Germinal center (tissue), 1 donor: ENCODE measurements at regions not wholly inside any gene's neighbourhood (a gene's known extent, or its start where the extent isn't known, plus 50 kb on each side); places are given as distances from the start of the nearest gene placed in this dataset.
"Not testable (repeated sequence)": the region's sequence is repeated elsewhere in the genome, so short reads cannot be mapped to it uniquely, and the experiment has no call there.

Source experiments
- DNase-seq: peaks from one replicate; pipeline ENCODE4 v3.0.0; 2012; ENCODE audit warnings: mixed read lengths, low spot score

DNA sequence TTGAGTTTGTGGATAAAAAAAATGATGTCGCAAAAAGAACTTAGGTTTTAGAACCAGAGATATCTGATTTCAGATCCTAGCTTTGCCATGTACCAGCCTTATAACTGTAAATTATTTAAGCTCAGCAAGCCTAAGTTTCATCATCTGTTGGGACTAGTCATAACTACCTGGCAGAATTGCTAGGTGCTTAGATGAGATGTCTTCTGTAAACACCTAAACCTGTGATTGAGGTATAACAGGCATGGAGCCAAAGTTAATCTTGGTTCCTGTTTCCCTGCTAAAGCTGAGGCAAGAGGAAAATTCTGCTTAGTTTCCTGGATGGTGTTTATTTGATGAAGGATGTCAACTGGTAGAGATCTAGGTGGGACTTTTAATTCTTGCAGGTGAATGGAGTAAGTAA lies 331.3 kb upstream of the RBMS3 start:
- DNase-seq = no peak

DNA sequence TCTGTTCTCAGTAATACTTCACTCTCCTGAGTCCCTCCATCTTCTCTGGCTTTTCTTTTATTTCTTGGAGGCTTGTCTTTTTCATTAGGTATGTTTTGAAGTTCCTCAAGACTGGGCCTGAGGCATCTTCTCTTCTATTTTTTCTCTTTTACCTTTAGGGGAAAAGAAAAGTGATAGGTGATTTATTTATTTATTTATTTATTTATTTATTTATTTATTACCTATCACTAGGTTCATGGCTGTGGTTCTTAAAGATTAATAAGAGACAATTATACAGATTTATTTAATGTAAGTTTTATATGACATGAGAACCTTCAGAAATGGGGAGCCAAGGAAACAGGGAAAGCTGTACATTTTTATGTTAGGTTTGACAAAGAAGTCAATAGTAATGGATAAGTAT lies 330.3 kb upstream of the RBMS3 start:
- no peak for DNase-seq

DNA sequence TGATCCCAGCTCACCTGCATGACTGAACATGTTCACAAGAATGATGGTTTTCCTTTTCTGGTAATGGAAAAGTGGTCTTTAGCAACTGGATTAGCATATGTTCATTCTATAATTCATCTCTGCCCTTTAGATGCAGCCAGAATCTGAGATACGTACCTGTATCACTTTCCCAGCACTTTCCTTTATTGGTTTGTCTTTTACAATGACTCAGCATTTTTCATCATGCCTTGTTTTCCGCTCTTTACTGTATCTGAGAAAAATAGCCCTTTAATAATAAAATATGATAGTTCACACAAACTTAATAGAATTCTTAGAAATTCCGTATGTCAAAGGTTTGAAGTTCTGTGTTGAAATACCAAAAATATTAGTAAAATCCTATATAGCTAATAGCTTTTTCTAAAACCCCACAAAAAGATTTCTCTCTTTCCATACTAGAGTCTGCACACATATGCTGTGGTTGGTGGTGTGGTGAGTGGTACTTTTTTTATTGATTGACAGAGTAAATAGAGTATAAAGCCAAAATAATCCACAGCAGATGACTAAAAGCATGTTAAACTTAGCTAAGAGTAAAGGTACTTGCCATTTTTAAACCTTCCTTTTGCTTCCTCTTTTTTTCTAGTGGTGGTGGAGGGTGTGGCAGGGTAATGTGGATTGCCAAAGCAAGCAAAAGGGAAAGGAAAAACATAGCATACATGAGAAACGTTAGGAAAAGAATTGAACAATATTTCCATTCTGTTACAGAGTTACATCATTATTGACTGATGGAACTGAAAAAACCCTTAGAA lies 328.9 kb upstream of the RBMS3 start:
- DNase-seq = no peak

DNA sequence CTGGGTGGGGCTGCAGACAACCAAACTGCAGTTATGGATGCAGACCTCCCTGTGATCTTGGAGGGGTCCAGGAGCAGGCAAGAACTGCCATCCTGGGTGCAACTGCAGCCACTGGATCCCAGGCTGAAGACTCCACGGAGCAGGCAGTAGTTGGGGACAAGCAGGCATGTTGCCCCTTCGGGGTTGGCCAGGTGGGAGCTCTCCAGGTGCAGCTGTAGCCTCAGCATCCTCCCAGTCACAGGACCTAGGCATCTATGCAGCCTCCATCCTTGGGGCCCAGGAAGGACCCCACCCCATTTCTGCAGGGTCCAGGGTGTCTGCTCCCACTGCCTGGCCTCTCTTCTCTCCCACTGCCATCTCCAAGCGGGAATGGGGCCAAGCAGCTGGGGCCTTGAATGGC lies 322.2 kb upstream of the RBMS3 start:
- DNase-seq = no peak

DNA sequence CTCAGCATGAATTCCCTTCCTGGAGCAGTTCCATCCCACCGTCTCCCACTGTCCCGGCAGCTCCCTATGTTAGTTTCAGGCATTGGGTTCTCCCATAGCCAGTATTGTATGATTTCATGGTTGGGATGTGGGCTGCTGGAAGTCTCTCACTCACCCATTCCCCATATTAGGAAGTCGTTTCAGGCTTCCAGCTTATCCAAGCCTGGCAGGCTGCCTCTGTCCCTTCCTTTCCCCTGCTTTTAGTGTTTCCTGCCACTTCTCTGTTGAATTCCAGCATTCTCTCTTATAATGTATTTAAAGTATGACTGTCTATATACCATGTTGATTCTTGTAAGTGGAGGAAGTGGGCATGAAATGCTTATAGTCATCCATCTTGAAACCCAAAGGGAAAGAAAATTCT lies 309.7 kb upstream of the RBMS3 start:
- DNase-seq = no peak

DNA sequence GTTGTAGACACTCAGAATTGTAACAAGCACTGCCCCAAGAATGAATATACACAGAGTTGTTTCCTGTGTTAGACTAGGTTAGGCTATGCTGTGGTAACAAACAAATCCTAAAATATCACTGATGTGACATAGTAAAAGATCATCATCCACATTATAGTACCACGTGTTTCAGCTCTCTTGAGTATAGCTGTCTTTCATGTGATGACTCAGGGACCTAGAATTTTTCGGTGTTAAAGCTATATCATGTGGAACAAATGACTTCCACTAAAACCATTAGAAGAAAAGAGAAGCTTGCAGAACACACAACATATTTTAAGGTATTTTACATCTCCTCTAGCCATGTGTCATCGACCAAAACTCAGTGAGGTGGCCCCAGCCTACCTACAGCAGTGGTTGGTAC lies 307.9 kb upstream of the RBMS3 start:
- DNase-seq = no peak

DNA sequence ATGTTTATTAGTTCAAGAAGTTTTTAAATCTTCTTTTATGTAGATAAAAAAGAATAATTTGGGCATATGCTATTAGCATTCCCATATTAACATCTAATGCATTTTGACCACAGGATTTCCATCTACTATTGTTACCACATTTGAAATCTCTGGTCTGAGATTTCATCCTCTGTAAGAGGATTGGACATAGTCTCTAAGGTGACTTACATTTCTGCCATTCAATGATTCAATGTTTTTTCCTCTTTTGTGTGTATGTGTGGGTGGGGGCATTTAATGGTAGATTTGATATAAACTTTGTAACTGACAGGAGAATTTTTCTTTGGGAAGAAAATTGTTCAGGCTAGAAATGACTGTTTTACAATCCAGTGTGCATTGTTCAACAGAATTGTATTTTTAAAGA lies 307.3 kb upstream of the RBMS3 start:
- no peak for DNase-seq

DNA sequence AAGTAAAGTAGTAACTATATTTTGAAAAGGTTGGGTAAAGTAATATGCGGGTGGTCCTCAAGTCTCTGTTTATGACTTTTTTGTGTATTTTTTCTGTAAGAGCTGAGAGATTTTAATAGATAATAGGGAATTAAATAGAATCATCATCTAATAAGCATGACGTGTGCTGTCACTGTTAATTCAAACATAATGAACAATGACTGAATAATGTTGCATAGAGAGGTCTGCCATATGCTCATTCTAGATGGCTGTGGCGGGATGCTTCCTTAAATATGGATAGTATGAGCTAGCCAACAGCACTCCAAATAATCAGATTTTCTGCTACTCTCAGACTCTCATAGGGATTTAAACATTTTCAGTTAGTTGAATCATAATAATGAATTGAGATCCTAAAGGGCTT lies 302.8 kb upstream of the RBMS3 start:
- no peak for DNase-seq

DNA sequence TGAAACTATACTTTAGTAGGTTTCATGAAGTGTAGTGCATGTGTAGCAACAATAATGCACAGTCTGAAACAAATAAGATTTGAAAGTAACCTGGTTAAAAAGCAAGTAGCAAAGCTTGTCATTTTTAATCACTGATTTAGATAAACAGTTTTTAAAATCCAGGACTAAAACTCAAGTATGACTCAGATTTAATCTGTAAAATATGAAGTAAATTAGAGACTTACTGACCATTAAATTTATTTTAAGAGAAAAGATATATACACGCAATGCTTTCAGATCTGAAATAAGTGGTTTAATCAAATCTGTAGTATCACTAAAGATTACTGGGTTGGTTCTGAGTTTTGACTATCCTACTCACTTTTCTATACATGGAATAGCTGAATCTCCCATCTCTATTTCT lies 300.7 kb upstream of the RBMS3 start:
- DNase-seq = no peak

DNA sequence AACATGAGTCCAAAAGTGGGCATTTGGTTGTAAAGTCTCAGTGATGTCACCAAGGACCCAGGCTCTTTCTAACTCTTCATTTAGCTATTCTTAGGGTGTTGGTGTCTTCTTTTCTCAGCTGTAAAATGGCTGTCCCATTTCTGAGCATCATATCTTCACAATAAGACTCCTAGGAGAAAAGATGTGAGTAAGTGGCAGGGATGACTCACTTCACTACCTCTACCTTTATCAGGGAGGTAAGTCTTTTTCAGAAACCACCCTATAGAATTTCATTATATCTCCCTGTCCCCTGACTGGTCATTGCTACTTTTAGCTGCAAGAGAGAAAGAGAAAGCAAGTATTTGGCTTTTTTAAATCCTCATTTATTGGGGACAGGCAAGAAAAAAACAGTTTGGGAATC lies 300.2 kb upstream of the RBMS3 start:
- no peak for DNase-seq

DNA sequence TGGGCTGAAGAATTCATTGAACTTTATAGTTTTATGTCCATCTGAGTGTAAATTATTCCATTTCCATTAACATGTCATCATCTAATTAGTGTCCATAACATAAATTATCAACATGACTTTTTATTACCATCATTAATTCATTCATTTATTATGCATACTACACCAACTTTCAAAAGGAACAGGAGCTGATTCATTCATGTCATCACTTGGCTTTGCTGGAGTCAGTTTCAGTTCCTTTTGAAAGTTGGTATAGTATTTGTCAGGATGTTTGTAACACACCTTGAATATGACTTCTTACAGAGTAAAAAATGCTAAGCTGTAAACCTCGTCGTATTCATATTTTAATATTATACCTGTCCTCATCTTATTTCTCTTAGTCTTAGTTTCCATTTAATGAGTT lies 298.0 kb upstream of the RBMS3 start:
- DNase-seq = no peak

DNA sequence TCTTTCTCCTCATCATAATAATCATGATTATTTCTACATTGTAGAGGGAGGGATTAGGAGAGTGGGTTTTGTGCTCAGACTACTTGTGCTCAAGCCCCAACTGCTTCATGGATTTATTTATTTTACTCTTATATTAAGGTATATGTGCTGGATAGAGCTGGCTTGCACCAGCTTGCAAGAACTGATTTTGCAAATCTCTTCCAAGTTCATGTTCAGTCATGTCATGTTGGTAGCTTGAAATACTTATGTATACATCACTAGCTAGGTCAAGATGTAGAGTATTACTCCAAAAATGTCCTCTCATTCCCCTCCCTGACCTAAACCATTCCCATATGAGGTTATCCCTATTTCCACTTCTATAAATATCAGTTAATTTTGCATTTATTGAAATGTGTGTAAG lies 293.9 kb upstream of the RBMS3 start:
- DNase-seq = no peak

DNA sequence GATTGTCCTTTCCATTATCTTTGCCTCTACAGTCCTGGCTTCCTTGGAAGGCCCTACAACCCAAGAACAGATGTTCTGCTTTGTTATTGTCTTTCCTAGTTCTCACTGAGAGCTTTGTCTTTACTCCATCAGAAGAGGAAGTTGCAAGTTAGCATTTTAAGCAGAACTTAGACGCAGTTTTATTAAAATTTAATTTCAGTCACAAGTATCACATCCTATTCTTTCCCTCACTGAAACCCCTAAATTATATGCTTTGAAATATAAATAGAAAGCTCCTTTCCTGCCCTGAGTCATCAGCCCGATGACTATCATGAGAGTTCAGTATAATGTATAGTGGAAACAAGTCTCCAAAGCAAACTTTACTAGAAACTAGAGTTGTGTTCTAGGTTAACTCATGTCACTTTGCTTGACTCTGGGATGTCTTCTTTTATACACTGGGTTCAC lies 291.2 kb upstream of the RBMS3 start:
- DNase-seq = no peak

DNA sequence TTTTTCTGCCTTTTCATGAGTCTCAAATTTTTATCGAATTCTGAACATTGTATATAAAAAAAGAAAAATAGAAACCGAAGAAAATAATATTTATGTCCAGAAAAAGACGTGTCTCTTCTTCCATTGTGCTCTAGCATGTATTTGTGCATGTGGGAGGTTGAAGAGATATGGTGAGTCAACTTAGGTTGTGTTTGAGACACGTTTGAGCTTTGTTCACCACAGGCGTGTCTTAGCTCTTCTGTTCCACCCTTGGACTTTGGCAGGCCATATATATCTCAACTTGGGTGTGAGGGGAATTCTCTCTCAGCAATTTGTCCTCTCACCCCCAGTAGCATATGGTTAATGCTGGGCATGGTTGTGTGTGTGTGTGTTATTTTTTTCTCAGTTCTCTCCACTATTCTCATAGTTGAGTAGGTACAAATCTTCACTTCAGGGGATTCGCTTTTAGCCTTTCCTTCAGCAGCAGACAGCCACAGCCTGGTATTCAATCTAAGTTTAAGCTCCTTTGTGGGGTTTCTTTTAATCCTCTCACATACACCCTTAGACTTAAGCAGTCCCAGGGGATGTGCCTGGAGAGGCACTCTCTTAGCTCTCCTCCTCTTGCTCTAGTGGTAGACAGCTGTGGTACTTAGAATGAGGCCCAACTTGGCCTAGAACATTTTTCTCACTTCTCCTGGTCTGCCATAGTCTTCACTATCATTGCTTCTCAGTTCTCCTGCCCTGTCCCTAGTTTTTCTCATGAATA lies 286.5 kb upstream of the RBMS3 start:
- DNase-seq = no peak

DNA sequence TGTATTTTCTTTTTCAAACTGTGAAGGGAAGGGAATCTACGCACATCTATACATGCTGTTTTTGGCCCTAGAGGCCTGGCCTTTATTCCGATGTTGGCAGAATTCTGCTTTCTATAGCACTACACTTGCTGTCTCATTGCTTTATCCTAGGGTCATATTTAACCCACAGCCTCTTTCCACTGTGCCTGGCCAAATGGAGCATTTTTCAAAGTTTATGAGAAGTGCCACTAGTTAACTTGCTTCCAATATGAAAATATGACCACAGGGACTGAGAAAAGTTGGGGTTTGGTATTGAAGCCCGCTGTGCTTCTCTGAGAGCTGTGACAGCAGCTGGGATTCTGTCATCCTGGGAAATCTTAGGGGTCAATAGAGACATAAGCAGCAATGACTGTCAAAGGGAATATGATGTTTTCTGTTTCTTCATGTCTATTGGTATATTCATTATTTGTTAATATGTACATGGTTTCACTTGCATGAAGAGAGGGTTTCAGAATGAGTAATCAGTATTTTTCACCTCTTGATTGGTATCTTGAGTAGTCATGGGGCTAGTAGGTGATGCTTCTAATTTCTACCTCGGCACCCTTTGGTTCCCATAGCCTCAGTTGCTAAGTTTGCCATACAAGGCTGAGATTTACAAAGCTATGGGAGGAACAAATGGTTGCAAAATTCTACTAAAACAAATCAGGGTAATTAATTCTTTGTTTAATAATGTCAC lies 275.8 kb upstream of the RBMS3 start:
- no peak for DNase-seq

DNA sequence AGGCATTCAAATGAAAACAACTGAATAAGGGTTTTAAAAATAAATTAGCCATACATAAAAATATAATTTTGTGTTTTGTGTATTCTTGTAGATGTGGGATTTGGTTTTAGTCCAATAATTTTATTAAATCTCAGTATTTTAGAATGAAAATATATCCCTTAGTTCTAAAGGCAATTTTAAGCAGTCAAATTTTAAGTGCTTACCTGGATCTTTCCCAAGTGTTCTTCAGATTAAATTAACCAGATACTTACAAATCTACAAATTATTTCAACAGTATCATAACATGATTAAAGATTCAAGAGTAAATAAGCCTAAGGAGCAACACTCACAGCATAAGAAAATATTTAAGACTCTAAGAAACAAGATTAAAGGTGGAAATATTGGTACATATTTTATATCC lies 275.0 kb upstream of the RBMS3 start:
- no peak for DNase-seq

DNA sequence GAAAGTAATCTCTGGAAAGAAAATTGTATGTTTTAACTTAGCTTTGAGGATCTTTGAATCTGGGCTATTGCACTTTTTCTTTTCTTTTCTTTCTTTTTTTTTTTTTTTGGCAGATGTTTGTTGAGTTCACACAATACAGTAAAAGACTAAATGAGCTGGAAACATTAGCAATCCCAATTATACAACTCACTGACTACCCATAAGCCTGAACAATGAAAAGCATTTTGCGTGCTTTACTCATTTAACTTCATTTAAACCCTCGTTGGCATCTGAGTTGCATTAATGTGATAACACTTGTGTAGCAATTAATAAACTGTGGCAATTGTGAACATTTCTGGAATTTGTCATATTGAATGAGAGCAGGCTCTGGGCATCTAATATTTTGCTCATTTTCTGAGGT lies 269.4 kb upstream of the RBMS3 start:
- no peak for DNase-seq

DNA sequence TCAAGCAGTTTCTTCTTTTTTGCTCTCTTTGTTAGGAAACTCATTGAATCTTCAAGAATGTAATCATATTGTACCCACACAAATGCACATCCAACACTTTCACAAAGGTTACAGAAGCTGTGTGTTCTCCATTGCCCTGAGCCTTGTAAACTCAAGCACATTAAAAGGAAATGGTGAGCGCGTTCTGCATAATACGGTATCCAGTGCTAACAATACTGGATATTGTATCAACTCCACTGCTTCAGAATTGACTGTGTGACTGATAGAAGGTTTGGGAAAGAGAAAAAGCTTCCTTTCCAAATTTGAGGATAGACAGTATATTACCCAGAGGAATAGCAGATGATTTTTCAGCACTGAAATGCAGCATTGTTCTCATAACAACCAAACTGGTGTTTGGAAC lies 268.9 kb upstream of the RBMS3 start:
- no peak for DNase-seq

DNA sequence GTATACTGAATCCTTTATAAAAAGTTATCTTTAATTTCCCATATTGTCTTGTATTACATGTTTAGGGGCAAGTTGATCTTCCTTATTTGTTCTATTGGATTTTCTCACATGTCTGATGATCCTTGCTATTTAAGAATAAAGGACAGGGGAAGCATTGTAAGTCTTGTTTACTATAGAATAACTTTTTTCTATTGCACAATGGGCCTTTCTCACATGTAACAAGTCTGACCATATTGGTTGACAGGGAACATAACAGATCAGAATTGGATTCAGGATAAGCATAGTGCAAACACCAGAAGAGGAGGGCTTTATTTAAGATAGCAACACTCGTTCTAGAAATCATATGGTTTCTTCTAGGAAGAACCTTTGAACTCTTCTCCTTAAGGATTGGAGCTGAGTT lies 257.9 kb upstream of the RBMS3 start:
- no peak for DNase-seq

DNA sequence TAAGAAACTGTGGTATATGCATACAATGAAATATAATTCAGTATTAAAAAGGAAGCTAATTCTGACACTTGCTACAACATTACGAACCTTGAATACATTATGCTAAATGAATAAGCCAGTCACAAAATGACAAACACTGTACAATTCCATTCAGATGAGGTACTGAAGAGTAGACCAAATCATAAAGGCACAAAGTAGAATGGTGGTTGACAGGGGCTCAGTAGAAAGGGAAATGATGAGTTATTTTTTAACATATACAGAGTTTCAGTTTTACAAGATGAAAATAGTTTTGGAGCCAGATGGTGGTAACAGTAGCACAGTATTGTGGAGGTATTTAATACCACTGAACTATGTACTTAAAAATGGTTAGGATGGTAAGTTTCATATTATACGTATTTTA lies 254.6 kb upstream of the RBMS3 start:
- DNase-seq = no peak

DNA sequence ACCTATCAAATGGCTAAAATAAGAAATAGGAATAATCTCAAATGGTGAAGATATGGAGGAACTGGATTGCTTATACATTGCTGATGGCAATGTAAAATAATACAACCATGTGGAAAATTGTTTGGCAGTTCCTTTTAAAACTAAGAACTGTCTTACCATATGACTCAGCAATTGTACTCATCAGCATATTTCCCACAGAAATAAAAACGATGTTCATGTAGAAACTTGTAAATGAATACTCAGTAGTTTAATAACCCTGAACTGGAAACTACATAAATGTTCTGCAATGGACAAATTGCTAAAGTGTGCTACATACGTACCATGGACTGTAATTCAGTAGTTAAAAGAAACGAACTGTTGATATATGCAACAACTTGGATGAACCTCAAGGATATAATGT lies 253.9 kb upstream of the RBMS3 start:
- DNase-seq = no peak

DNA sequence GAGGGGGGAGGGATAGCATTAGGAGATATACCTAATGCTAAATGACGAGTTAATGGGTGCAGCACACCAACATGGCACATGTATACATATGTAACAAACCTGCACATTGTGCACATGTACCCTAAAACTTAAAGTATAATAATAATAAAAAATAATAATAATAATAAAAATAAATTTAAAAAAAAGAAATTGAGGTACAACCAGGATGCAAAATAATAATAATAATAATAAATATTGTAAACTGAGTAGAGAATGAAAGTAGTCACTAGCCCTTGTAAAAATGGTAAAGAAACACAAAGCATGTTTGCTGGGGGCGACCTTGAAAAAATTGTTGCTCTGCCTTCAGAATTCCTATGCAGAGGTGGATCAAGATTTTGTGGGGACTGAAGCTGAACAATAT lies 249.7 kb upstream of the RBMS3 start:
- not testable (repeated sequence) for DNase-seq

DNA sequence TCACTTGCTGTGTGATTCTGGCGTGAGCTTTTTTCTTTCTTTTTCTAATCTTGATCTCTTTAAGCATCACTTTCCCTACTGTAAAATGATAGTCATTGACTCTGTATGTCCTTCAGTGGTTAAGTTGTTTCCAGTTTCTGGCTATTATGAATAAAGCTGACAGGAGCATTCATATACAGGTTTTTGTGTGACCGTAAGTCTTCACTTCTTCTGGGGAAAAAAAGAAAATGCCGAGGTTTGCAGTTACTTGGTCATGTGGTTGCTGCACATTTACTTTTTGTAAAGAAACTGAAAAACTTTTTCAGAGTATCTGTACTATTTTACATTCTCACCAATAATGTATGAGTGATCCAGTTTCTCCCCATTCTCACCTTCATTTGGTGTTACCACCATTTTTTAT lies 247.4 kb upstream of the RBMS3 start:
- DNase-seq = no peak
